ENCODE measurements at regions not wholly inside any gene's neighbourhood (a gene's known extent, or its start where the extent isn't known, plus 50 kb on each side); places are given as distances from the start of the nearest gene placed in this dataset.

- Histone ChIP-seq H3K27me3 (no peaks in the 10 kb centered on the region), H3K27ac (no peak overlapping the region), H3K4me3 (no peak overlapping the region), H3K4me1 (no peaks in the 10 kb centered on the region), H3K36me3 (replicated peaks in 1 of 2; ENCODE audit: insufficient read depth in 1 of 2, low read depth in 2 of 2) (no peaks in the 10 kb centered on the region), H3K9me3 (no peaks in the 10 kb centered on the region)
- TF ChIP-seq CTCF (IDR thresholded peaks at IDR 0.05) (no peak), POLR2A (IDR thresholded peaks at IDR 0.05) (no peak)
- WGBS, 2 donors, result 74 to 81% methylated on average over 3 of the region's 3 CpGs
- intact Hi-C loops (cut with DNase I), result no loop called here
- DNase-seq (no peak), ATAC-seq (no peak)
Measured at GRCh38 chr2:15750433-15750814, 158.8 kb downstream of the DDX1 start.

GRCh38 chr2:15750822-15751329 lies 159.2 kb downstream of the DDX1 start:
- H3K4me1 ChIP-seq, result no peaks in the 10 kb centered on the region
- ATAC-seq, result no peak
- TF ChIP-seq CTCF (IDR thresholded peaks at IDR 0.05) (no peak), POLR2A (IDR thresholded peaks at IDR 0.05) (no peak)
- no peaks in the 10 kb centered on the region for H3K9me3 ChIP-seq
- no peak for DNase-seq
- H3K4me3 ChIP-seq, result no peak overlapping the region
- H3K27me3 ChIP-seq, result no peaks in the 10 kb centered on the region
- WGBS, 2 donors, result 57 to 68% methylated on average over 3 of the region's 3 CpGs
- H3K27ac ChIP-seq, result no peak overlapping the region
- intact Hi-C loops (cut with DNase I), result no loop called here
- H3K36me3 ChIP-seq (replicated peaks in 1 of 2; ENCODE audit: insufficient read depth in 1 of 2, low read depth in 2 of 2), result no peaks in the 10 kb centered on the region

GRCh38 chr2:15751477-15751876 lies 159.8 kb downstream of the DDX1 start:
- H3K36me3 ChIP-seq (replicated peaks in 1 of 2; ENCODE audit: insufficient read depth in 1 of 2, low read depth in 2 of 2), result no peaks in the 10 kb centered on the region
- DNase-seq, result no peak
- H3K27me3 ChIP-seq, result no peaks in the 10 kb centered on the region
- 81 to 82% methylated on average over 2 of the region's 2 CpGs for WGBS, 2 donors
- intact Hi-C loops (cut with DNase I), result no loop called here
- no peak overlapping the region for H3K4me3 ChIP-seq
- no peaks in the 10 kb centered on the region for H3K9me3 ChIP-seq
- no peaks in the 10 kb centered on the region for H3K4me1 ChIP-seq
- TF ChIP-seq POLR2A (IDR thresholded peaks at IDR 0.05), result no peak
- no peak for TF ChIP-seq CTCF (IDR thresholded peaks at IDR 0.05)
- ATAC-seq, result no peak
- H3K27ac ChIP-seq, result no peak overlapping the region

- WGBS, 2 donors, result 68 to 74% methylated on average over 2 of the region's 2 CpGs
- TF ChIP-seq CTCF (IDR thresholded peaks at IDR 0.05) (no peak), POLR2A (IDR thresholded peaks at IDR 0.05) (no peak)
- DNase-seq (no peak), ATAC-seq (no peak)
- no peak overlapping the region for H3K4me3 ChIP-seq
- intact Hi-C loops (cut with DNase I), result no loop called here
- no peaks in the 10 kb centered on the region for H3K36me3 ChIP-seq (replicated peaks in 1 of 2; ENCODE audit: insufficient read depth in 1 of 2, low read depth in 2 of 2)
- H3K27ac ChIP-seq, result no peak overlapping the region
- H3K4me1 ChIP-seq, result no peaks in the 10 kb centered on the region
- no peaks in the 10 kb centered on the region for H3K9me3 ChIP-seq
- no peaks in the 10 kb centered on the region for H3K27me3 ChIP-seq
Measured at GRCh38 chr2:15752552-15753232, 161.0 kb downstream of the DDX1 start.

DNA sequence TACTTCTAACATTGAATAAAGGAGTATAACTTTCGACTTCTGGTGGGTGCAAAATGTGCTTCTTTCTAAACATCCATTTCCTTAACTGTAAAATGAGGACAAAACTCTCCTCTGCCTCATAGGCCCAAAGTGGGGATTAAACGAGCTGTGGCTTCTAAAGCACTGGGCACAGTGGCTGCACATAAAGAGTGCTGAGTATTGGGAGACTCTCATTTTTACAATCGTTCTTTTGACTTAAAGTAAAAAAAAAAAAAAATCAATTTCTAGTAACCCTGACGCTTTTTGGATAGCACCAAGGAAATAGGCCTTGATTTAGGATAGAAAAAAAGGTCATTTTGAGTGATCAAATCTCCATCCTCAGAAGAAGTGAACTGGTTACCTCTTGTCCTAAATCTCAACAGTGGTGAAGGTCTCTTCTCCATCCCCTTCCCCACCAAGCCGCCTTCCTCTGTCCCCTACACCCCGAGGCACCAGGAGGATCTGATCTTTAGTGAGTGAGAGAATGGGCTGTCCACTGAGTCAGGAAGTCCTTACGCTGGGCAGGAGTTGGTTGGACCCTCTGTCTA lies 161.6 kb downstream of the DDX1 start:
- 44 to 54% methylated on average over 6 to 7 of the region's 7 CpGs for WGBS, 2 donors
- TF ChIP-seq POLR2A (IDR thresholded peaks at IDR 0.05), result no peak
- TF ChIP-seq CTCF (IDR thresholded peaks at IDR 0.05), result no peak
- no peaks in the 10 kb centered on the region for H3K9me3 ChIP-seq
- intact Hi-C loops (cut with DNase I), result no loop called here
- ATAC-seq (no peak), DNase-seq (no peak)
- no peaks in the 10 kb centered on the region for H3K27me3 ChIP-seq
- H3K36me3 ChIP-seq (replicated peaks in 1 of 2; ENCODE audit: insufficient read depth in 1 of 2, low read depth in 2 of 2), result no peaks in the 10 kb centered on the region
- H3K4me3 ChIP-seq, result no peak overlapping the region
- H3K4me1 ChIP-seq, result no peaks in the 10 kb centered on the region
- no peak overlapping the region for H3K27ac ChIP-seq

Data from body of pancreas (tissue), 4 donors.